ENCODE measurements at regions not wholly inside any gene's neighbourhood (a gene's known extent, or its start where the extent isn't known, plus 50 kb on each side); places are given as distances from the start of the nearest gene placed in this dataset.

GRCh38 chr6:98627129-98627775 lies 207.1 kb upstream of the POU3F2 start:
- Mint-ChIP-seq H3K4me3 (no peak overlapping the region), H3K27ac (no peak overlapping the region), H3K4me1 (no peaks in the 10 kb centered on the region), H3K9me3 (peaks cover 2 to 6% of the 10 kb centered on the region in 2 donors), H3K27me3 (ENCODE audit: low read depth in 2 of 2) (no peaks in the 10 kb centered on the region), H3K36me3 (no peaks in the 10 kb centered on the region)
- Histone ChIP-seq H3K9me3 (ENCODE audit: control insufficient read depth, insufficient read depth, low read length) (no peaks in the 10 kb centered on the region), H3K27ac (ENCODE audit: low read length) (no peak overlapping the region), H3K4me1 (ENCODE audit: control insufficient read depth, insufficient read depth, low read length) (no peaks in the 10 kb centered on the region), H3K27me3 (ENCODE audit: control insufficient read depth, insufficient read depth, low read length) (no peaks in the 10 kb centered on the region), H3K4me3 (ENCODE audit: low read length) (no peak overlapping the region), H3K36me3 (ENCODE audit: control insufficient read depth, insufficient read depth, low read length) (no peaks in the 10 kb centered on the region)
- DNase-seq (no peak), ATAC-seq (no peak)
- TF ChIP-seq CTCF (IDR thresholded peaks at IDR 0.05) = no peak
- intact Hi-C loops (cut with micrococcal nuclease) = no loop called here
- 76% methylated on average over 3 of the region's 4 CpGs for WGBS (ENCODE audit: insufficient coverage)

GRCh38 chr6:98633886-98634285 lies 200.5 kb upstream of the POU3F2 start:
- H3K9me3 ChIP-seq (ENCODE audit: control insufficient read depth, insufficient read depth, low read length) = no peaks in the 10 kb centered on the region
- H3K4me3 Mint-ChIP-seq = no peak overlapping the region

GRCh38 chr6:98634569-98634968 lies 199.8 kb upstream of the POU3F2 start:
- Histone ChIP-seq H3K27ac (ENCODE audit: low read length) (no peak overlapping the region), H3K27me3 (ENCODE audit: control insufficient read depth, insufficient read depth, low read length) (no peaks in the 10 kb centered on the region), H3K4me3 (ENCODE audit: low read length) (no peak overlapping the region), H3K36me3 (ENCODE audit: control insufficient read depth, insufficient read depth, low read length) (no peaks in the 10 kb centered on the region), H3K9me3 (ENCODE audit: control insufficient read depth, insufficient read depth, low read length) (no peaks in the 10 kb centered on the region), H3K4me1 (ENCODE audit: control insufficient read depth, insufficient read depth, low read length) (no peaks in the 10 kb centered on the region)
- Mint-ChIP-seq H3K4me3 (no peak overlapping the region), H3K4me1 (no peaks in the 10 kb centered on the region), H3K27me3 (ENCODE audit: low read depth in 2 of 2) (no peaks in the 10 kb centered on the region), H3K9me3 (peaks cover 2 to 6% of the 10 kb centered on the region in 2 donors), H3K36me3 (no peaks in the 10 kb centered on the region), H3K27ac (no peak overlapping the region)
- DNase-seq (no peak), ATAC-seq (no peak)
- 76% methylated on average over 3 of the region's 3 CpGs for WGBS (ENCODE audit: insufficient coverage)
- intact Hi-C loops (cut with micrococcal nuclease) = no loop called here
- TF ChIP-seq CTCF (IDR thresholded peaks at IDR 0.05) = no peak

More at GRCh38 chr6:98633886-98634285, 200.5 kb upstream of the POU3F2 start:
- ATAC-seq (no peak), DNase-seq (no peak)
- intact Hi-C loops (cut with micrococcal nuclease) = no loop called here
- no peak overlapping the region for H3K27ac ChIP-seq (ENCODE audit: low read length)
- H3K4me1 Mint-ChIP-seq = no peaks in the 10 kb centered on the region
- H3K9me3 Mint-ChIP-seq = peaks cover 4 to 7% of the 10 kb centered on the region in 2 donors
- H3K27ac Mint-ChIP-seq = no peak overlapping the region
- no peaks in the 10 kb centered on the region for H3K36me3 ChIP-seq (ENCODE audit: control insufficient read depth, insufficient read depth, low read length)
- TF ChIP-seq CTCF (IDR thresholded peaks at IDR 0.05) = no peak
- no peaks in the 10 kb centered on the region for H3K4me1 ChIP-seq (ENCODE audit: control insufficient read depth, insufficient read depth, low read length)
- no peaks in the 10 kb centered on the region for H3K36me3 Mint-ChIP-seq
- no peaks in the 10 kb centered on the region for H3K27me3 ChIP-seq (ENCODE audit: control insufficient read depth, insufficient read depth, low read length)
- H3K27me3 Mint-ChIP-seq (ENCODE audit: low read depth in 2 of 2) = no peaks in the 10 kb centered on the region
- H3K4me3 ChIP-seq (ENCODE audit: low read length) = no peak overlapping the region

- no peaks in the 10 kb centered on the region for H3K36me3 ChIP-seq (ENCODE audit: control insufficient read depth, insufficient read depth, low read length)
- no peak for TF ChIP-seq CTCF (IDR thresholded peaks at IDR 0.05)
- intact Hi-C loops (cut with micrococcal nuclease) = no loop called here
- H3K9me3 ChIP-seq (ENCODE audit: control insufficient read depth, insufficient read depth, low read length) = no peaks in the 10 kb centered on the region
- Mint-ChIP-seq H3K4me3 (no peak overlapping the region), H3K27me3 (ENCODE audit: low read depth in 2 of 2) (no peaks in the 10 kb centered on the region), H3K27ac (no peak overlapping the region), H3K9me3 (peaks cover 2 to 5% of the 10 kb centered on the region in 2 donors), H3K36me3 (no peaks in the 10 kb centered on the region), H3K4me1 (no peaks in the 10 kb centered on the region)
- H3K4me3 ChIP-seq (ENCODE audit: low read length) = no peak overlapping the region
- no peak for ATAC-seq
- H3K27ac ChIP-seq (ENCODE audit: low read length) = no peak overlapping the region
- no peaks in the 10 kb centered on the region for H3K4me1 ChIP-seq (ENCODE audit: control insufficient read depth, insufficient read depth, low read length)
- DNase-seq = no peak
- no peaks in the 10 kb centered on the region for H3K27me3 ChIP-seq (ENCODE audit: control insufficient read depth, insufficient read depth, low read length)
- 75% methylated on average over 2 of the region's 2 CpGs for WGBS (ENCODE audit: insufficient coverage)
Measured at GRCh38 chr6:98635191-98635590, 199.2 kb upstream of the POU3F2 start.

Data from natural killer cell (primary cell).